Middle frontal gyrus (tissue), 1 donor: ENCODE measurements at regions not wholly inside any gene's neighbourhood (a gene's known extent, or its start where the extent isn't known, plus 50 kb on each side); places are given as distances from the start of the nearest gene placed in this dataset.
"Not testable (repeated sequence)": the region's sequence is repeated elsewhere in the genome, so short reads cannot be mapped to it uniquely, and the experiment has no call there.

ENCODE experiments used
- DNase-seq: peaks from one replicate; pipeline ENCODE4 v3.0.0-alpha.2; 2015; ENCODE audit warnings: low spot score; ENCODE audit errors: extremely low spot score

DNA sequence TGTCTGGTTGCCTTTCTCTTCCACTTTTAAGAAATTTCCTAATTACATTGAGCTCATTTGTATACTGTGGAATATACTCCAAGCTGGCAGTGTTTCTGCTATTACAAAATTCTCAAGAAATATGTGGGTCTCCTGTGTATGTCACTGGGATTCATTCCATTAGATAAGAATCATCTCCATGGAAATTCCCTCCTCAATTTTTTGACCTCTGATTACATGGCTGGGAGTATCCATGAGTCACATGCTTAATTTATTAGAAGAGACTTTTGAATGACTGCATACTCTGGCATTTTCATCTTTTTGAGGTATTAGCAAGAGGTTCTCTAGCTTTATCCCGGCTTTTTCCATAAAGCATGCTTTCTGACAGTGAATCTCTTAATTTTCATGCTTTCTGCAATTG is 665.5 kb upstream of the CNTNAP5 start:
- DNase-seq: no peak

DNA sequence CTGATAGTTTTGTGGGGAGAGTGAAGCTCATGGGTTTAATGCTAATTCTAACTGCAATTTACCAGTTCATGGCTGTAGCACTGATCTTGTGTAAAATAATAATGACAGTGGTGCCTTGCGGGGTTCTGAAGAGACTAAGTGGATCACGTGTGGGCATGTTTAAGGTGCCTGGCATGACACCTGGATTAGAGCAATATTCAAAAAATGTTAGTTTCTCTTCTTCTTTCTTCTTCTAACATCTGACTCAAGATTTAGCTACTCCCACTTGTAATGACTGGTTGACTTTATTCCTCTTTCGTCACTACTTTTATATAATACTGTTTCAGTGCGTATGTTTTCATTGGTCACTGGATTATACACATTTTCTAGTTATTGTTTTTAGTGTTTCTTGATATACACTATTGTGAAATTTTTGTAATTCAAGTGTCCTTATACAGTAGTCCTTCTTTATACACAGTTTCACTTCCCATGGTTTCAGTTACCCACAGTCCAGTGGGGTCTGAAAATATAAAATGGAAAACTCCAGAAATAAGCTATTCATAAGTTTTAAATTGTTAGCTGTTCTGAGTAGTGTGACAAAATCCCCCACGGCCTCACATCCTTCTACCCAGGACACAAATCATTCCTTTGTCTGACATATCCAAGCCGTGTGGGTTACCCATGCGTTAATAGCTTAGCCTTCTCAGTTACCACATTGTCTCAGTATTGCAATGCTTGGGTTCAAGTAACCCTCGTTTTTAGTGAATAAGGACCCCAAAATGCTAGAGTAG is 662.2 kb upstream of the CNTNAP5 start:
- no peak for DNase-seq

DNA sequence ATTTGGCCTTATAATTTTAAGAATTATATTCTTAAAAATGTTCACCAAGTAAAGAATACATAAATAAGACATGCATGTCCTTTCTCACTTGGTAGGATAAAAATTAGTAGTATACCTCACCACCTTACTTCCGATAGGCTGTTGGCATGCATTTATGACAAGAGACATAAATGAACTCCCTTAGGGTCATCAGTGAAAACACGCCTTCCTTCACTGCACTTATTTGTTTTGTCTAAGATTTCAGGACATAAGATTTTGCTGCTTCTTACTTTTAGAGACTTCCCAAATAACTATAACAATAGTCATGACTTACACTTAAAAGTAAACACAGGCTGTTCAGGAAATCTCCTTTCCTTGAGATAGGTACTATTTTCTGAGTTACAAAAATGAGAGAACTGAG is 661.3 kb upstream of the CNTNAP5 start:
- no peak for DNase-seq

DNA sequence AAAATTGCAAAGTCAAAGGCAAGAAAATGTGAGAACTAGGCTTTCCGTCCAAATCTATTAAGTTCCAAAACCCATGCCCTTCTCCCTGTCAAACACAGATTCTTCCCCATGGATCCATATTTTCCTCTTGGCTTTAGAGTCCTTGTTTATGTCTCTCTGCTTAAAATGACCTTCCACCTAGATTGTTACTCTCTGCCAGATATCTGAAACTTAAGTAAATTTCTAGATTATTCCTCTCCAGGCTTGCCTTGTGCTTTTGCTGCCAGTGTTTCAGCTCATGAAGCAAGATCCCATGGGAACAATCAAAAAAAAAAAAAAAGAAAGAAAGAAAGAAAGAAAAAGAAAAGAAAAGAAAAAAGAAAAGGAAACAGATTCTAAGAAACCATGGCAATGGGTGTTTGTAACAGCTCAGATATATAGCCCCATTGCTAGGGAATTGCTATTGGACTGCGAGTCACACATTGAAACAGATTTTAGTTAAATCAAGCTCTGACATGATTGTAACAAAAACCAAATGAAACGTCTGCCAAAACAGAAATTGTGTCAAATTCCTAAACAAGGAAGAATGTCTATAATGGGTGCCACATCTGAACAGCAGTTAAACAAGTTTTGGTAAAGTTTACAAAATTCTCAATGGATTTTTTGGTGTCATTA is 660.7 kb upstream of the CNTNAP5 start:
- no peak for DNase-seq

DNA sequence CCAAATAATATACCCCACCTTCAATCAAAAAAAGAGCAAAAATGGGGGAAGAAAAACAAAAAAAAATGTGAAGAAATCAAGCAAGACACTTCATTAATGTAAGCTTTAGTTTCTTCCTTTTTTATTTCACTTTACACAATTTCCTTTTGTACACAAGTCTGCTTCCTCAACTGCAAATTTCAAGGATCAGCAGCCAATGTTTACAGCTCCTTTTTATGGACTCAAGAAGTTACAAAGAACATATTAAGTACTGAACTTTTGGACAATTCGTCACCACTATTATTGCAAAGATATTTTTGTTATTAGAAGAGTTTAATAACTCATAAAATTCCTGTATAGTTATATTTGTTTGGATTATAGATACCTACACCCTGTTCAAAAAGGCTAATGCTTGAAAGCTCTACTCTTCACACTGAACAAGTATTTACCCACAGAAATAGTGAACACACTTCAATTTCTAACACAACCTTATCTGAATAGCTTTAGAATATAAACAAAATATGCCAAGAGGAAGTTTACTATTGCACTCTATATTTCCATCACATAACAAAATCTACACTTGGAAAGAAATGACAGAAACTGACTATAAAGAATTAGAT is 658.7 kb upstream of the CNTNAP5 start:
- DNase-seq: no peak

DNA sequence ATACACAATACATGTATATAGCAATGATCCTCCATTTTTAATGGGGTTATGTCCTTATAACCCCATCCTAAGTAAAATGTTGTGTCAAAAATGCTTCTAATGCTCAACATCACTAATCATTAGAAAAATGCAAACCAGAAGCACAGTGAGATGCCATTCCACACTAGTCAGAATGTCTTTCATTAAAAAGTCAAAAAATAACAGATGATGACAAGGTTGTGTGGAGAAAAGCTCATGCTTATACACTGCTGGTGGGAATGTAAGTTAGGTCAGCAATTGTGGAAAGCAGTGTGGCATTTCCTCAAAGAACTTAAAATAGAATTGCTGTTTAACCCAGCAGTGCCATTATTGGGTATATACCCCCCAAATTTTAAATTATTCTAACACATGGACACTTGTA is 654.9 kb upstream of the CNTNAP5 start:
- DNase-seq: no peak

DNA sequence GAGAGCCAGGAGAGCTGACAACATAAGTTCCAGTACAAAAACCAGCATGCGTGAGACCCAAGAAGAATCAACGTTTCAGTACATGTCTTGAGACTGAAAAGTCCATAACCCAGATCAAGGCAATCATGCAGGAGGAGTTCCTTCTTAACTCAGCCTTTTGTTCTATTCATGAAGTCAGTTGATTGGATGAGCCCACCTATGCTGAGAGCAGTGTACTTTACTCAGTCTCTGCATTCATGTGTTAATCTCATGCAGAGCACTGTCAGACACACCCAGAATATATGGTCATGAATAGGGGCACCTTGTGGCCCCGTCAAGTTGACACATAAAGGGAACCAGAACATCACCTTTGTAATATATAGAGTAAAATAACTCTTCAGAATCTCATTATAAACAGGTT is 653.6 kb upstream of the CNTNAP5 start:
- DNase-seq: no peak

DNA sequence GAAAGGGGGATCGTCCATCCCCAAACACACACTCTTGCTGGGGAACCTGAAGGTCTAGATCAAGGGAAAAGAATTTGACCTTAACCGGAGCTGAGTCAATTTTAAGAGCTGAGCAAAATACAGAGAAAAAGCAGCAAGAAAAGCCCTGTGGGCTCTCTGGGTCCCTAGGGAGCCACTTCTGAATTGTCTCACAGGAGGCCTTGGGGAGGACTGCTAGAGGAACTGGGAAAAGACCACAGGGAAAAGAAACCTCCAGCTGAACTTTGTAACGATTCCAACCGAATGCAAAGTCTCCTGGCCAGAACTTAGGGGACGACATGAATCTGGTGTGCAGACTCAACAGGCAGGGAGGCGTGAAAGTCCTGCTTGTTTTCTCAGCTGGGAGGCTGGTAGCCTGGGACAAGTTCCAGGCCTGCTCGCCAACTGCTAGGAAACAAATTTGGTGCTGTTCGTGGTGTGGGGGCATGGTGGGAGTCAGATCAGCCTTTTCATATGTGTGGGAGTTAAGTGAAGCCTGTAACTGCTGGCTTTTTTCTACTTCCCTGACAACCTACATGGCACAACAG is 644.6 kb upstream of the CNTNAP5 start:
- no peak for DNase-seq

DNA sequence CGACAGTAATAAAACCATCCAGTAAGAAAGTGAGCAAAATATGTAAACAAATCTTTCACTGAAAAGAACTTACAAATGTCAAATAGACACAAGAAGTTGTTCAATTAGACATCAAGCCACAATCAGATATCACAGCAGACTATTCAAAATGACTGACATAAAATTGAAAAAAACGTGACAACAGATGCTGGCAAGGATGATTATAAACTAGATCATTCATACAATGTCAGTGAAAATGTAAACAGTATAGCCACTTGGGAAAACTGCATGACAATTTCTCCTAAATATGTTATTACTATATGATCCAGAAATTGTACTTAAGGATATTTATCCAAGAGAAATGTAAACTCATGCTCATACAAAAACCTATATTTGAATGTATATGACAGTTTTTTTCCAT is 609.4 kb upstream of the CNTNAP5 start:
- DNase-seq: no peak

DNA sequence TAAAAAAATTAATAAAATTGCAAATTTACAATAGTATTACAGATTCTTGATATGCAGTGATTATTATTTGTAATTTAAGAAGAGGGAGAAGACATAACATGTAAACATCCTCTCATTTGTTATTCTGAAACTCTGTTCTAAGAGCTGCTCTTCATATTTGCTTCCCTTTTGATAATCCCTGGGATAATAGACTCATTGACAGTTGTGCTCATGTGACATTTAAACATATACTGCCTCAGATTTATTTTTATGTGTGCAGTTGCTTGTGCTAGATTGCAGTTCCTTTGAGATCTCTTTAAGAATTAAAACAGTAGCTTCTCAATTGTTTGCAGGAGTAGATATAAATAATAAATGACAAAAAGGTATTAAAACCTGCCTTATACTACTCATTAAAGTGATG is 605.1 kb upstream of the CNTNAP5 start:
- no peak for DNase-seq

DNA sequence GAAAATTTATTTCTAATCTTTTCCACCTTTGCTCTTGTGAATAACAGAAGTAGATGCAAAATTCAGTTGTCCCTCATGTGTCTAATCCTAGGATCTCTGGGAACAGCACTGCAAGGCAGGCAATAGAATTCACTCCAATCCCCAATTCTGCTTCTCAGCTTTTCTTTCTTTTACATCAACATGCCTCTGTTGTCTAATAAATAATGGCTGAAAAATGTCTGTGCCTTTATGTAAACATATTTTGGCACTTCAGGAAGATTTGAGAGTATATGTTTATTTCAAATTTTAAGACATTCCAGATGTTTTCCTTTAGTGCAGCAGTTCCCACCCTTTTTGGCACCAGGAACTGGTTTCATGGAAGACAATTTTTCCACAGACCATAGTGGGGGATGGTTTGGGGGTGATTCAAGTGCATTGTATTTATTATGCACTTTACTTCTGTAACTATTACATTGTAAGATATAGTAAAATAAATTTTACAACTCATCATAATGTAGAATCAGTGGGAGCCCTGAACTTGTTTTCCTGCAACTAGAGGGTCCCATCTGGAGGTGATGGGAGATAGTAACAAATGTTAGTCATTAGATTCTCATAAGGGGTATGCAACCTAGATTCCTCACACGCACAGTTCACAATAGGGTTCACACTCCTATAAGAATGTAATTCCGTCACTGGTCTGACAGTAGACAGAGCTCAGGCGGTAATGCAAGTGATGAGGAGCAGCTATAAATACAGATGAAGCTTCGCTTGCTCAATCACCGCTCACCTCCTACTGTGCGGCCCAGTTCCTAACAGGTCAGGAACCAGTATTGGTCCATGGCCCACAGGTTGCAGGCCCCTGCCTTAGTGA is 590.3 kb upstream of the CNTNAP5 start:
- no peak for DNase-seq

DNA sequence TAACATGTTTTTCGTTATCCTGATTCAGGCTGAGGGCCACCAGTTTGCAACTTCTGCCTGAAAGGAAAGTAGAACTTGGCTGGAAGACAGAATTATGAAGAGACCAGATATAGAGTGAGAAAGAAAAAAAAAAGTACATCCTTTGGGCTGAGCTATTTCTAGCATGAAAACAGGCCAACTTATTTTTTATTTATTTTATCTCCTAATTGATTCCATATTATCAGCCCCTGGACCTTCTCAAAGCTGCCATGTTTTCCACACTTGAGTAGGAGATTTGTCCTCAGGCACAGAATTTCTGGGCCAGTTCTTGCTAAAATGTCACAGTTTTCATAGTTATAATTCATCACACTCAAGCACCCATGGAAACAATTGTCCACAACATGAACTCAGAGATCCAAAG is 586.8 kb upstream of the CNTNAP5 start:
- DNase-seq: no peak

DNA sequence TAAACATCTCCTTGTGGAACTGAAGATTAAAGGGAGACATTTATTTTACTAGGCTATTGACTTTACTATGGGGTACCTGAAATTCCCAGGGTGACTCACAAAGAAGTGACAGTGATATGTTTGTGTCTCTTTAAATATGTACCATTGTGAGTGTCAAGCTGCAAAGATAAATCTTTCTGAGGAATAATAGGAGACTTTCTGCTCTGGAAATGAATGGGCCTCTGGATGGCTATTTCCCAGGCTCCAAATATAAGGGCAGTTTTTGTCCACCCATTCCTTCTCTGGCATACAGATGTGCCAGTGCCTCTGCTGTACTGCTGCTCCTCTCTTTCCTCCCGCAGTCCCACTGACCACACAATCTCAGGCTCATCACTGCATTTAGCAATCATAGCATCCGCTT is 586.4 kb upstream of the CNTNAP5 start:
- no peak for DNase-seq

DNA sequence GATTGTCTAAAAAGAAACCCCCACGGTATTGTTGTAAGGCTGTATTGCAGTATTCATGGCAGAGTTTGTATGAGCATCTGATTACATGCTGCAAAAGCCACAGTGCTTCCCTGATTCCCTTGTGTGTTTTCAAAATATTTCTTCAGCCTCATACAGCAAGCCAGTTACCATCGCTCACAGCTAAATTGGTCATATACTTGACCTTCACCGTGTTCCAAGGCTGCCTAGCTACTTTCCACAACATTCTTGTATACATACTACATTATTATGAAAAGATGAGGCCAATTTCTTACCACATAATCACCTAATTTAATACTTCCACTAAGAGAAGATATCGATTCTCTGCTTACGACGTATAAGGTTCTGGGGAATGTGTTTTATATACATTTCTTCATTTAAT is 576.3 kb upstream of the CNTNAP5 start:
- no peak for DNase-seq

DNA sequence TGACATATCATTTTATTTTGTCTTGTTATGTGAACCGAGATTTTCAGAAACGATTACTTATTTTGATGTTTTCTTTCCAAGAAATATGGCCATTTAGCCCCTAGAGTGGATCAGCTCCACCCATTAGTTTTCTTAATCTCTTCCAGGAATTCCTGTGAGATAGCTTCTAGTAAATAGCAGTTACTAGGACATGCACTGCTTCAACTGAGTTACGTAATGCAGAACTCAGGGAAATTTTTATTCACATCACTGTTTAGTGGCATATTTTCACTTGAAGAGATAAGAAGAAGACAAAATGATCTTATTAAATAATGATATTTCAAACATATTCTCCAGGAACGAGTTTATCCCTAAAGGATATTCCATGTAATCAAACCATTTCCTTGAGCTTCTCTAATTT is 573.5 kb upstream of the CNTNAP5 start:
- DNase-seq: no peak

DNA sequence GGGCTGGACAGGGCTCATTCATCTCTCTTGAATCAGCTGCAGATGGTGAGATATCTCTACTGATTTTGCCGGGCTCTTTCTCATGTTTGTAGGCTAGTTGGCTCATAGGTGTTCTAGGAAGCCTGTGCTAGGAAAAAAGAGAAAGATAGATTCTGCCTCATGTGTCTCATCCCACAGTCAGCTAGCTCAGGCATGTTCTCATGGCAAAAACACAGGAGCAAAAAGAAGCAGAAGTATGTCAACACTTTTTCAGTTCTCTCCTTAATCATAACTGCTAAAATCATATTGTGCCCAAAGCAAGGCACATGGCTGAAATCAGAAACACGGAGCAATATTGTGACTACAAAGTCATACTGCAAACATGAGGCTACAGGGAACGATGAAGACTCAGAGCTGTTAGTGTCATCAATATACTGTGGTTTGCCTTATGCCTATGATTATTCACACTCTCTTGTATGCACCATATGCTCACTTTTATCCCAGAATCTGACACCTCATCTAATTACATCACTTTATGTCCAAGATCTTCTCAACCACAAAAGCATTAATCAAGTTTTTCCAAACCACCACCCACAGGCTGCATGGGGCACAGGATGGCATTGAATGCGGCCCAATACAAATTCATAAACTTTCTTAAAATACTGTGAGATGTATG is 571.9 kb upstream of the CNTNAP5 start:
- DNase-seq: no peak

DNA sequence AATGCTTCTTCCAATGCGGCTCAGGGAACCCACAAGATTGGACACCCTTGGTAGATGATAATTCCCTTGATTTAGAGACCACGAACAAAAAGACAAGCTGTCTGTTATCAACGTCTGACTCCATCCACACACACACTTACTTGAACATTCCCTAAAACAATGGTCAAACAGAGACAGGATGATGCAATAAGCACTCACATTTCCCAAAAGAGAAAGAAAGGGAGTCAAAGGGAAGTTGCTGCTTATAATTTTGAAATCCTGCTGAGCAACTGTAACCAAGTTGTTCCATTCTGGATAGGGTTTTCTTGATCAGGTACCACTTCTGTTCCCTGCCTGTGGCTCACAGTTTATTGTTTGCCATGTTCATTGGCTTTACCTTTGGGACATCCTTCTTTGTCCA is 571.3 kb upstream of the CNTNAP5 start:
- no peak for DNase-seq

DNA sequence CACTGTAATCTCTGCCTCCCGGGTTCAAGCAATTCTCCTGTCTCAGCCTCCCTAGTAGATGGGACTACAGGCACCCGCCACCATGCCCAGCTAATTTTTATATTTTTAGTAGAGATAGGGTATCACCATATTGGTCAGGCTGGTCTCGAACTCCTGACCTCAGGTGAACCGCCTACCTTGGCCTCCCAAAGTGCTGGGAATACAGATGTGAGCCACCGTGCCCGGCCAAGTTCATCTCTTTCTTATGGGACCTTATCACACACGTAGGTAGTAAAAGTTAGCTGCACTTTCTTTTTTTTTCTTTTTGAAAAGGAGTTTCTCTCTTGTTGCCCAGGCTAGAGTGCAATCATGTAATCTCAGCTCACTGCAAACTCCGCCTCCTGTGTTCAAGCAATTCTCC is 569.9 kb upstream of the CNTNAP5 start:
- not testable (repeated sequence) for DNase-seq

DNA sequence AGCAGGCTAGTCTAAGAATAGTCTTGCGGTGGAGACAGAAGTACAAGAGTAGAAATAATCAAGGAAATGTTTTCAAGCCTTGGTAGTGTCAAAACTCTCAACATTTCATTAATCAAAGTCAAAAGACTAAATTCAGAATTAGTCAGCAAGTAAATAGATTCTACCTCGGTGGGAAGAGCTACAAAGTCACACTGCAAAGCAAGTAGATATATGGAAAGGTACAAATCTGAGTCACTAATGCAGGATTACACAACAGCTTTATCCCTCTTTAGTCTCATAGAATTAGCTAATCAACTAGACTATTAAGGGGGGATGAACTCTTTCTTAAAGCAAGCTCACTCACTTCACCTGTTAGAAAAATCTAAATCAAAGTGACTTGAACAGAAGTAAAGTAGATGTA is 568.7 kb upstream of the CNTNAP5 start:
- DNase-seq: no peak

DNA sequence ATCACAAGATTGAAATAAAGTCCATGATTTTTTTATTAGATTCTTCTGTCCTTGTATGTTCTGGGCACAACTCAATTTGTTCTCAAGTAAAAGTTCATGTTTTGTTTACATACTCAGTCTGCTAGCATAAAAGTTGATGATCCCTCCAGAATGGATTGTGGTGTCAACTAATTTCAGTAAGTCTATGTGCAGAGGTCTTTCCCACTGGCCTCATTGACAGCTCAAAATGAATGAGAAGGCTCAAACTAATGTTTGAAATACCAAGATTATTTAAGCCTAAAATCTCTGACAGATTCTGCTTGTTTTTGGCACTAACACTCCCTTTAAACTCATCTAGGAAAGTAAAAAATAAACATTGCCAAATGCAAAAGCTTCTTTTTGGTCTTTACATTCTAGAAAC is 561.2 kb upstream of the CNTNAP5 start:
- no peak for DNase-seq

DNA sequence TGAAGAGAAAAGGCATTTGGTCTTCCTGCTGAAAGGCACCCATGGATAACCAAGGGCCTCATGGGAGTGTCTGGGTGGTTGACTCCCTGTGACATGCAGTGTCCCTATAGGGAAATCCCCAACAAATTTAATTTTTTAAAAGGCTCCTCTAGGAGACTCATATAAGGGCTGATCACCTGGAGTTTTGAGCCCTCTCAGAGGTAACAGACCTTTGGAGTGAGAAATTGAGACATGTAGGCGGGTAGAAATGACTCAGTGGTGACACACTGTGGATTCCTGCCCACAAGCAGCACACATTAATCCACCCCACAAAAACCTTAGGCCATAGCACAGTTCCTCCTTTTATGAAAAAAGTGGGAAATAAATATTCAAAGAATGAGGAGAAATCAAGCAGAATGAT is 557.0 kb upstream of the CNTNAP5 start:
- no peak for DNase-seq
